ENCODE measurements at regions not wholly inside any gene's neighbourhood (a gene's known extent, or its start where the extent isn't known, plus 50 kb on each side); places are given as distances from the start of the nearest gene placed in this dataset.

DNA sequence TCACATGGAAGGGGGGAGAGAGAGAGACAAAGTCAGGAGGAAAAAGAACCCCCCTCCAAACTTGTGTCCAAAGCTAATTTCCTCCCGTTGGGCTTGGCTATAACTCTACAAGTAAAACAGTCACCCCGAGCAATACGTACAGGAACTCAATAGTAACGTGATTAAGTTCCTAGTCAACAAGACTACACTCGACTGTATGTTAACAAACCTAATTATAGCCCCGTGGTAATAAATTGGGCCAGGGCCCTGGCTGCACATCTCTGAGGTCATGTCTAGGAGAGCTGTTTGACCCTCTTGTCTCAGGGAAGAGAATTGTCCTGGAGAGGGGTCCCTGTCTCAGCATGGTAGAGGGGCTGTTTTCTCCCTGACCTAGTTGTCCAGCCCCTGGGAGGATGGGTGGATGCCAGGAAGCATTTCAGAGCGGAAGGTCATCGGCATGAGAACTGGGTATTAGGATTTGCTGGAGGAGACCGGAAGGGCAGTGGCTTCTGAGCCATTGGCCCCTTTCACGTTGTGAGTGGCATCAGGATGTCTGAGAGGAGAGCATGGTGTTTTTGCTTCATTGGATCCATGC is 60.2 kb upstream of the COMTD1 start:
- no peak for DNase-seq (ENCODE audit: low read depth)
- no peak overlapping the region for H3K4me3 ChIP-seq (ENCODE audit: low read depth, low read length)

GRCh38 chr10:75294866-75295701 is 59.3 kb upstream of the COMTD1 start:
- H3K4me3 ChIP-seq (ENCODE audit: low read depth, low read length), result peak overlapping the region; percentile 54
- peak; percentile 82 for DNase-seq (ENCODE audit: low read depth)

GRCh38 chr10:75294518-75294865 is 58.7 kb upstream of the COMTD1 start:
- H3K4me3 ChIP-seq (ENCODE audit: low read depth, low read length), result peak overlapping the region; percentile 54
- no peak for DNase-seq (ENCODE audit: low read depth)

DNA sequence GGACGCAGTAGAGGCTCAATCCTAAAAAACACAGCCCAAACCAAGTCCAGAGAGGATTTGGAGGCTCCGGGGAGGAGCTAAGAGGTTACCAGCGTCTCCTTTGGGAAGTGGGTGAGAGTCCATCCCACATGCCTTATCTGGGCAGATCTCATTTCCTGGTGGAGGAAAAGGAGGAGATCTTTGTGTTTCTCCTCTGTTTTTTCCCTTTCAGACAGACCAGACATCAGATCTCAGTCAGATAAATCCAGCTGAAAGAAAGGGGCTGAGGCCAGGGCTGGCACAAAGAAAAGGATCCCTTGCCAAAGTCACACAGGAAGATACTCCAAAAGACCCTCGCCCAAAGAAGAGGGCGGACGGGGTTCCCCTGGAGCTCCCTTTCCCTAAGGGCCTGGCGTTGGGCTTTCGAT is 58.3 kb upstream of the COMTD1 start:
- no peak overlapping the region for H3K4me3 ChIP-seq (ENCODE audit: low read depth, low read length)
- DNase-seq (ENCODE audit: low read depth), result no peak

- H3K4me3 ChIP-seq (ENCODE audit: low read depth, low read length), result no peak overlapping the region
- DNase-seq (ENCODE audit: low read depth), result no peak
Measured at GRCh38 chr10:75293446-75293820, 57.7 kb upstream of the COMTD1 start.

DNA sequence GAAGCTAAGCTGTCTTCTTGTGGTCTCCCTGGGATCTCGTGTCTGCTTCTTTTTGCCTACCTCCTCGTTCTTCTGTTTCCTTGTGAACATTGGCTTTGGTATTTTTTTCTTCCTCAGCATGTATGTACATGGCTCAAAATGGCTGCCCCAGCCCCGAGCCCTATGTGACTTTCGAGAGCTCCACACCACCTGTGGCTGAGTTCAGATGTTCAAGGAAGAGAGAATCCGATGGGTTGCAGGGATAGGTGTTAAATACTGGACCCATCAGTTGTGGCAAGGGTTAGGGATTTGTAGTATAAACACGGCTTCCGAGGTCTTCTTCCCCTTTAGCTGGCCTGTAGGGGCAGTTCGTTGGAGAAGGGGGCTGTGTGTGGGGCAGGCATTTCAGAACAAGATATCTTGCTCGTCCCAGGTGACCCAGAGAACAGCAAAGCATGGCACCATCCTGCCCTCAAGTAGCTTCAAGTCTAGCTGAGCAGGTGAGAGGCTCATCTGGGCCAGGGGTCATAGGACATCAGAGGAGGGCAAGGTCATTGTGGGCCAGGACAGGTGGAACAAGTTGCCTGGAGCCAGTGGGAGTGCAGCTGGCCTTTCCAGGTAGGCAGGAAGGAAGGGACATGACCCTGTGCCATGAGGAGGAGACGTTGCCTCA is 57.2 kb upstream of the COMTD1 start:
- no peak overlapping the region for H3K4me3 ChIP-seq (ENCODE audit: low read depth, low read length)
- no peak for DNase-seq (ENCODE audit: low read depth)

- no peak for DNase-seq (ENCODE audit: low read depth)
Measured at GRCh38 chr10:75291805-75292204, 56.0 kb upstream of the COMTD1 start.

DNA sequence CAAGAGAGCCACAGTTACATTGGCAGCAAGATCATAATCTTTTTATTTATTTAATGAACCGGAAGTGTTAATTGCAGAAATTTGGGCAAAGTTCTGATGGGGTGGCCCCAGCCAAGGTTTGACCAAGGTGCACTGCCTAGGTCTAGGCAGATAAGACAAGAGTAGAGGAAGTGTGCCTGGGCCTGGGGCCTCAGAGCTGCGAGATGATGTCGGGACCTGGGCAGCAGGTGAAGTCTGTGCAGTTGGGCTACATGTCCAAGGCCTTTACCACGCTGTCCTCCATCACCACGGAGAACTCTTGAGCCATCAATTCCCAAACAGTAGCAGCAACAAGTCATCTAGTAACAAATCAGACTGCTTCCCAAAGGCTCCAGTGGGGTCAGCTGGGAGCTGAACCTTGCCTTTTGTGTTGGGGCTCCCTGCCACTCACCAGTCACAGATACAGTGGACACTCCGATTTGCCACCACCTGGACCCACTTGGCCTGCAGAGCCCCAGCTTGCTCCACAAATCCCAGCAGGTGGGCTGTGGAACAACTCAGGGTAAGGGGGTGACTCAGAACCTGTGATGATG is 52.5 kb upstream of the COMTD1 start:
- DNase-seq (ENCODE audit: low read depth), result no peak
- H3K4me3 ChIP-seq (ENCODE audit: low read depth, low read length), result no peak overlapping the region

More at GRCh38 chr10:75291805-75292204, 56.0 kb upstream of the COMTD1 start:
- no peak overlapping the region for H3K4me3 ChIP-seq (ENCODE audit: low read depth, low read length)

GRCh38 chr10:75287697-75288096 is 51.9 kb upstream of the COMTD1 start:
- DNase-seq (ENCODE audit: low read depth), result no peak
- no peak overlapping the region for H3K4me3 ChIP-seq (ENCODE audit: low read depth, low read length)

DNA sequence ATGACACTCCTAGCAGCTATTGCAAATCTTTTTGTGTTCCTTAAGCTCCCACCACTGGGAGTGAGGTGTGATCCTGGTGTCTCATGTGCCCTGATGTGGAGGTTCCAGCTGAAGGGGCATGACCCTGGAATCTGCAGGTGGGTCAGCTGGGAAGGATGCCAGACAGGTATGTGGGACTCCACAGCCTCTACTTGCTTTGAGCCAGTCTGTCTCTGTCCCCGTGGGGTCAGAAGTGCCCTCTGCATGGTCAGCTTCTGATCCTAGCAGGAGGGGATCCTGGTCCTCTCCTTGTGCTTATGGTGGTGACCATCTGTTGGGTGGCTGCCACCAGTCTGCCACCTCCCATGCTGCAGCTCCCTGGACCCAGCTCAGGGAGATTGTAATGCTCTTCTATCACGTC is 51.1 kb upstream of the COMTD1 start:
- H3K4me3 ChIP-seq (ENCODE audit: low read depth, low read length), result no peak overlapping the region
- DNase-seq (ENCODE audit: low read depth), result no peak

Measured in skeletal muscle cell (primary cell).